ENCODE measurements at regions not wholly inside any gene's neighbourhood (a gene's known extent, or its start where the extent isn't known, plus 50 kb on each side); places are given as distances from the start of the nearest gene placed in this dataset.

DNA sequence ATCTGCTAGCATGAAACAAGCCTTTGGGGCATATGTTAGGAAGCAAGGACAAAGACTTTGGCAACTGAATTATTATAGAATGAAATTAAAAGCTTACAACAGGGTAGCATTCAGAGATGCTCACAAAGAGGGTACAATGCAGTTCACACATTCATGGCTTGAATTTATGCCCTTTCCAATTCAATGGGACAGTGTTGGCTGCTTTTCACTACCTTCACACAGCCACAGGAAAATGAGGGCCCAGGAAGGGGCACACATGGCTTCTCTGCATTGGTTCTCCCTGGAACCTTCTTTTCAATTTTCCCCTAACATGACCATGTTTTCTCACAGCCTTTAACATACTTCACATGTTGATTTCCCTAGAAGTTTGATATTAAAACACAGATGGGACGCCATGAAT is 978.1 kb downstream of the TMEM182 start:
- no peak overlapping the region for H3K27ac Mint-ChIP-seq
- H3K36me3 Mint-ChIP-seq = no peaks in the 10 kb centered on the region
- H3K9me3 ChIP-seq (replicated peaks in 1 of 2; ENCODE audit: control insufficient read depth in 1 of 2, insufficient read depth in 1 of 2, low read length in 2 of 2) = peaks cover 11 to 12% of the 10 kb centered on the region in 2 donors
- no peak overlapping the region for H3K4me3 ChIP-seq (replicated peaks in 1 of 3; ENCODE audit: low read depth in 2 of 3, low read length in 3 of 3)
- no peak overlapping the region for H3K4me2 ChIP-seq (replicated peaks; ENCODE audit: extremely low read depth, low read length, poor library complexity, severe bottlenecking)
- DNase-seq = no peak
- H3K9me3 Mint-ChIP-seq = peaks cover 5 to 16% (median 8%) of the 10 kb centered on the region in 7 donors
- WGBS (ENCODE audit: insufficient coverage) = no CpG with 5 or more reads among the region's 1 CpG
- H2AFZ ChIP-seq (ENCODE audit: insufficient read depth, low read depth, low read length, poor library complexity, severe bottlenecking) = no peak overlapping the region
- no peaks in the 10 kb centered on the region for H3K27me3 ChIP-seq (ENCODE audit: control insufficient read depth in 2 of 2, insufficient read depth in 2 of 2, low read length in 2 of 2)
- intact Hi-C loops (cut with micrococcal nuclease) = no loop called here
- no peak overlapping the region for H3K4me3 Mint-ChIP-seq
- H3K27ac ChIP-seq (ENCODE audit: low read depth in 1 of 2, low read length in 2 of 2) = no peak overlapping the region
- no peaks in the 10 kb centered on the region for H3K4me1 Mint-ChIP-seq
- TF ChIP-seq, protein P1, sequence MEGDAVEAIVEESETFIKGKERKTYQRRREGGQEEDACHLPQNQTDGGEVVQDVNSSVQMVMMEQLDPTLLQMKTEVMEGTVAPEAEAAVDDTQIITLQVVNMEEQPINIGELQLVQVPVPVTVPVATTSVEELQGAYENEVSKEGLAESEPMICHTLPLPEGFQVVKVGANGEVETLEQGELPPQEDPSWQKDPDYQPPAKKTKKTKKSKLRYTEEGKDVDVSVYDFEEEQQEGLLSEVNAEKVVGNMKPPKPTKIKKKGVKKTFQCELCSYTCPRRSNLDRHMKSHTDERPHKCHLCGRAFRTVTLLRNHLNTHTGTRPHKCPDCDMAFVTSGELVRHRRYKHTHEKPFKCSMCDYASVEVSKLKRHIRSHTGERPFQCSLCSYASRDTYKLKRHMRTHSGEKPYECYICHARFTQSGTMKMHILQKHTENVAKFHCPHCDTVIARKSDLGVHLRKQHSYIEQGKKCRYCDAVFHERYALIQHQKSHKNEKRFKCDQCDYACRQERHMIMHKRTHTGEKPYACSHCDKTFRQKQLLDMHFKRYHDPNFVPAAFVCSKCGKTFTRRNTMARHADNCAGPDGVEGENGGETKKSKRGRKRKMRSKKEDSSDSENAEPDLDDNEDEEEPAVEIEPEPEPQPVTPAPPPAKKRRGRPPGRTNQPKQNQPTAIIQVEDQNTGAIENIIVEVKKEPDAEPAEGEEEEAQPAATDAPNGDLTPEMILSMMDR (IDR thresholded peaks at IDR 0.05) = no peak
- no peaks in the 10 kb centered on the region for H3K79me2 ChIP-seq (ENCODE audit: insufficient read depth, low read length)
- no peaks in the 10 kb centered on the region for H3K27me3 Mint-ChIP-seq (ENCODE audit: low read depth in 3 of 3)
- no peaks in the 10 kb centered on the region for H3K36me3 ChIP-seq (replicated peaks in 1 of 2; ENCODE audit: control insufficient read depth in 1 of 2, insufficient read depth in 2 of 2, low read length in 2 of 2)
- H4K20me1 ChIP-seq (ENCODE audit: insufficient read depth, low read length) = no peaks in the 10 kb centered on the region
- no peaks in the 10 kb centered on the region for H3K4me1 ChIP-seq (ENCODE audit: control insufficient read depth in 1 of 2, insufficient read depth in 2 of 2, low read length in 2 of 2)
- H3K9ac ChIP-seq (ENCODE audit: insufficient read depth, low read length, poor library complexity, severe bottlenecking) = no peak overlapping the region

DNA sequence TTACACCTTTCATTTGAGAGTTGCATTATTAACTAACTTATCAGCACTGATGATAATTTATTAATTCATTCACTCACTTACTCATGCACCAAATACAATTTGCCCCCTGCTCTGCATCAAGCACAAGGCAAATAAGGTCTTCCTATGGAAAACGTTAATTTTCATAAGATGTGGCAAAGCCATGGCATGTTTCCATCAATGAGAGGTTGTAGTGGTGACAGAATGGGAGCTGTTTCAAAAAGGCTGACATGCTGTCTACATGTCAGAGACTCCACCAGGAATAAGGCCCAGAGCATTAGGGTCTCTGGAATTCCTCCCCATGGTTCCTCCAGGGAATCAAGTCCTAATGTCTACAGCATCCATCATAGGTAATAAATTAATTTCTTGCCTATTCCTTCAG is 978.8 kb downstream of the TMEM182 start:
- WGBS (ENCODE audit: insufficient coverage) = 83% methylated on average over 1 of the region's 1 CpG
- no peaks in the 10 kb centered on the region for H3K79me2 ChIP-seq (ENCODE audit: insufficient read depth, low read length)
- no peak overlapping the region for H3K27ac ChIP-seq (ENCODE audit: low read depth in 1 of 2, low read length in 2 of 2)
- no peaks in the 10 kb centered on the region for H3K36me3 ChIP-seq (replicated peaks in 1 of 2; ENCODE audit: control insufficient read depth in 1 of 2, insufficient read depth in 2 of 2, low read length in 2 of 2)
- TF ChIP-seq, protein P1 (IDR thresholded peaks at IDR 0.05) = no peak
- Mint-ChIP-seq H3K36me3 (no peaks in the 10 kb centered on the region), H3K27me3 (ENCODE audit: low read depth in 3 of 3) (no peaks in the 10 kb centered on the region), H3K9me3 (peaks cover 2 to 10% (median 4%) of the 10 kb centered on the region in 7 donors), H3K4me3 (no peak overlapping the region), H3K4me1 (no peaks in the 10 kb centered on the region), H3K27ac (no peak overlapping the region)
- H4K20me1 ChIP-seq (ENCODE audit: insufficient read depth, low read length) = no peaks in the 10 kb centered on the region
- H3K27me3 ChIP-seq (ENCODE audit: control insufficient read depth in 2 of 2, insufficient read depth in 2 of 2, low read length in 2 of 2) = no peaks in the 10 kb centered on the region
- intact Hi-C loops (cut with micrococcal nuclease) = no loop called here
- H3K4me3 ChIP-seq (replicated peaks in 1 of 3; ENCODE audit: low read depth in 2 of 3, low read length in 3 of 3) = no peak overlapping the region
- no peak overlapping the region for H2AFZ ChIP-seq (ENCODE audit: insufficient read depth, low read depth, low read length, poor library complexity, severe bottlenecking)
- H3K4me2 ChIP-seq (replicated peaks; ENCODE audit: extremely low read depth, low read length, poor library complexity, severe bottlenecking) = no peak overlapping the region
- no peaks in the 10 kb centered on the region for H3K4me1 ChIP-seq (ENCODE audit: control insufficient read depth in 1 of 2, insufficient read depth in 2 of 2, low read length in 2 of 2)
- DNase-seq = no peak
- H3K9ac ChIP-seq (ENCODE audit: insufficient read depth, low read length, poor library complexity, severe bottlenecking) = no peak overlapping the region
- peaks cover 4 to 5% of the 10 kb centered on the region in 2 donors for H3K9me3 ChIP-seq (replicated peaks in 1 of 2; ENCODE audit: control insufficient read depth in 1 of 2, insufficient read depth in 1 of 2, low read length in 2 of 2)
